Transverse colon (tissue), 4 donors: ENCODE measurements at regions not wholly inside any gene's neighbourhood (a gene's known extent, or its start where the extent isn't known, plus 50 kb on each side); places are given as distances from the start of the nearest gene placed in this dataset.

Experiments used
- CTCF ChIP-seq, 5 experiments: fragments of 200-600 bp in 3 of 5; fragments of 450-650 bp in 2 of 5; sonication (generic) in 3 of 5; IDR thresholded peaks; 1 replicate in 2 of 5; 2 replicates in 3 of 5; pipeline ENCODE4 v1.5.1; 2016 to 2017; ENCODE audit warnings: antibody characterized with exemption in 5 of 5, inconsistent platforms in 3 of 5, mild to moderate bottlenecking in 2 of 5, moderate library complexity in 1 of 5
- EP300 ChIP-seq: sonication (generic); formaldehyde crosslinking; IDR thresholded peaks from one replicate; pipeline ENCODE4 v1.6.1; 2017; ENCODE audit warnings: antibody characterized with exemption, low read depth
- POLR2A ChIP-seq: fragments of 450-650 bp; IDR thresholded peaks from one replicate; pipeline ENCODE4 v1.6.1; 2016; ENCODE audit warnings: antibody characterized with exemption, mild to moderate bottlenecking, moderate library complexity
- POLR2AphosphoS5 ChIP-seq, 3 donors: sonication (generic); formaldehyde crosslinking; IDR thresholded peaks; one replicate each; pipeline ENCODE4 v1.6.1; 2016; ENCODE audit warnings: antibody characterized with exemption in 3 of 3

- TF ChIP-seq POLR2A, result no peak
- TF ChIP-seq CTCF (IDR thresholded peaks at IDR 0.05), result no peak
- no peak for TF ChIP-seq EP300
- no peak for TF ChIP-seq POLR2AphosphoS5 (IDR thresholded peaks at IDR 0.05)
These were observed 171.1 kb downstream of the ZNF621 start for GRCh38 chr3:40695848-40696247.
